CD4-positive, alpha-beta T cell treated with Interleukin-4 for 1 hour (primary cell): ENCODE measurements at regions not wholly inside any gene's neighbourhood (a gene's known extent, or its start where the extent isn't known, plus 50 kb on each side); places are given as distances from the start of the nearest gene placed in this dataset.
A peak's percentile ranks its signal among the peaks of the same experiment; 100 is the strongest.
"Not testable (repeated sequence)": the region's sequence is repeated elsewhere in the genome, so short reads cannot be mapped to it uniquely, and the experiment has no call there.

Experiments used
- DNase-seq, 2 donors: peaks; one replicate each; pipeline ENCODE4 v3.0.0-alpha.2; 2020 to 2022

DNA sequence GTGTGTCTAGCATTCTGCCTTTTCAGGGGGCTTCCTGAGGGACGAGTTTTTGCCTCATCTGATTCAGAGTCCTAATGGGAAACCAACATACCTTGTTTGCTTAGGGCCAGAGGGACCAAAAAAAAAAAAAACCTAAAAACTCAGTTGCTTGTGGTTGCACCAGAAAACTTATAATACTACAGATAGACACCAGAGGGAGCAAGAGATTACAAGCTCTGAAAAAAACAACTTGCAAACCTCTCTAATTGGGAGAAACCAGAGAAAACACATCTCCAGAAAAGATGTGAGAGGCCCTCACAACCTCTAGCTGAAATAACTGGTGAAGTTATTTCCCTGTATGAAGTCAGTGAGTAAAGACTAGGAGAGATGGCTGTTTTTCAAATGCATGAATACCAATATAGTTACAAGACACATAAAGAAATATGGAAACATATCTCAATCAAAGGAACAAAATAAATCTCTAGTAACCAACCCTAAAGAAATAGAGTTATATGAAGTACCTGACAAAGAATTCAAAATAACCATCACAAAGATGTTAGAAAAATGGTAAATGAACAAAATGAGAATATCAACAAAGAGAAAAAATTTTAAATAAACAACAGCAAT is 233.7 kb upstream of the NFIA start:
- DNase-seq, result peak in 1 of 2 donors; percentile 6

DNA sequence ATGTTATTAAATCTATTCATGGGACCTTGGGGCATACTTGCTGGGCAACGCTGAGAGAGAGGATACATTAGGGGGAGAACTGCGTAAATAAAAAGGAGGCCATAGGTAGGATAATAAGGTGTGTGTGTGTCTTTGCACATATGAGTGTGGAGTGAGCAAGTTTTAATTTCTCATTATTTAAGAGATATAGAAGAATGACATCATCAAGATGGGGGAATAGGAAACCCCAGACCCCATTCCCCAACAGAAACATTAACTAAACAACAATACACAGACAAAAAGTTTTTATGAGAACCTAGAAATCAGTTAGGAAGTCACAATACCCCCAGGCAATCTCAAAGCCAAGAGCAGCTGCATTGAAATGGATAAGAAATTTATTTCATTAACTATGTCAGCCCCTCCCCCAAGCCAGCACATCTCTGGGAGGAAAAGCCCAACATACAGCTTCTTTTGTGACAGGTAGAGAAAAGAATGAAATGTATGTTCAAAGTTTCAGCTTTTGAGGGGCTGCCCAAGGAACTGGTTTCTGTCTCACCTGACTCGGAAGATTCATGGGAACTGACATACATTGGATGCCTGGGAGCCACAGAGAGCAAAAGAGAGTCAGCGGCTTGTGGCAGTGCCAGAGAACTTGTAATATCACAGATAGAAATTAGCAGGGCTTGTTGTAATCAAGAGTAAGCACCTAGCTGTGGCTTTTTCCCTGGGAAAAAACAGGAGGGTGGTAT is 234.3 kb upstream of the NFIA start:
- no peak for DNase-seq

DNA sequence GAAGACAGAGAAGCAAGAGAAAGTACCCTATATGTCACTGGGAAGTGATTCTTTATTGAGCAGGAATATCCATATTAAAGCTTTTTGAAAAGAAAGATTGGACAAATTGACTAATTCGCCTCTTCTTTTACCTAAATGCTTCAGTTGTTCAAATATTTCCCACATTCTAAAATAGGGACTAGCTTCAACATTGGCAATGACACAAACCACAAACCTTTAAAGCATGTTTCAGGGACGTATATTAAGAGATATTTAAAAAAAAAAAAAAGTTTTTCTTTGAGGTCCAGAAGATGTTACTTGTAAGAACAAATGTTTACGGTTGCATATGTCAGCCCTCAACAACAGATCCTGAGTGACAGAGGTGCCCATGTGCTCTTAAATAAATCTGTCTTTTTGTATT is 235.0 kb upstream of the NFIA start:
- DNase-seq, result no peak

DNA sequence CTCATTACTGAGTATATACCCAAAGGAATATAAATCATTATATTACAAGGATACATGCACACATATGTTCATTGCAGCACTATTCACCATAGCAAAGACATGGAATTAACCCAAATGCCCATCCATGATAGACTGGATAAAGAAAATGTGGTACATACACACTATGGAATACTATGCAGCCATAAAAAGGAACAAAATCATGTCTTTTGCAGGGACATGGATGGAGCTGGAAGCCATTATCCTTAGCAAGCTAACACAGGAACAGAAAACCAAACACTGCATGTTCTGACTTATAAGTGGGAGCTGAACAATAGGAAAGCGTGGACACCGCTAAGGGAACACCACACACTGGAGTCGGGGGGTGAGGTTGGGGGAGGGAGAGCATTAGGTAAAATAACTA is 236.7 kb upstream of the NFIA start:
- DNase-seq, result not testable (repeated sequence)

DNA sequence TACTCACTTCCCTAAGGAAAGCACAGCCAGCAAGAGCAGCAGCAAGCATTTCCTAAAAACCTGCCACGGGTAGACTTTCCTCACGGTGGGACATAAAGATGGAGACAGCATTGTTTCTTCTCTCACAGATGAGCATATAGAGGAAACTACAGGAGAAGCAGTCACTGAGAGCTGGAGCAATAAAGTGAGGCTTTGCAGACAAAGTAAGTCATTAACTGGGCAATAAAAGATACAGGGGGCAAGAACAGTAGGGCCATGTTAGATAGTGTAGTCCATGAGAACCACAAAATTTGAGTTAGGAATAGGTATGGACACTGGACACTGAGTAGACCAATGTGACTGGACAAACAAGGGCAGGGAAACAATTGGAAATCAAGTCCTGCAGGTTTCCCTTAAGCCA is 240.1 kb upstream of the NFIA start:
- no peak for DNase-seq

DNA sequence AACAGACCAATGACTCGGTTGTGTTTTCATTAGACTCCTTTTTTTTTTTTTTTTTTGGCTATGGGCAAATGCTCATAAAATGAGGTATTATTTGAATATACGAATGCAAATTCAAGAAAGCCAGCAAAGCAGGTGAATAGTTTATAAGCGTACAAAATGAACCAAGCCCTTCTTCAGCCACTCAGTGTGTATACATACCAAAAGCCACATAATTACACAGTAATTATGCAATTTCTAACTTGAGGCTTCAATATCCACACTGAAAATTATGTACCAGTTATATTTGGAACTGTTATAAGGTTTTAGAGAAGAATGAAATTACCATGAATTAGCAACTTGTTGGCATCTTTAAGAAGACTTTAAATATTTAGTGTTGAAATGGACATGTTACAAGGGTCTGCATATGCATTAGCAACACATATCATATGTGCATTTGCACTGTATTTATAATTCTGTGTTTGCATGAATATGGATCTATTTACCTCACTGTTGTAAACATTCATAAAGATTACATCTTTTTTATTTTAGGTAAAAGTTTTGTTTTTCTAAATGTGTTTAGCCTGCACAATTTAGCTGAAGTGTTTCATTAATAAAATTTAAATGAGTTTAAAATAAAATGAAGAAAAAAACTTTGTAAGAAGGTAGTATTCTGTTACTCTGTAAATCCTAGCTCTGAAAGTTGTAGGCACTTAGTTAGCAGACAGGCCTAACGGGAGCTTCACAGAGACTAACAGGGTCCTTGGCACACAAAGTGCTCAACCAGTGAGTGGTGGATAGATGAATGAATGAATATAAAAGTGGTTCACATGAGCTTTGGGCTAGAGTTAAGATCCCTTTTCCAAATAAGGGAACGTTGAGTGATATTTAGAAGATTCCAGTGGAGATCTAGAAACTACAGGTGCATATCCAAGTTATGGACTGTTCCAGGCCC is 241.0 kb upstream of the NFIA start:
- no peak for DNase-seq

DNA sequence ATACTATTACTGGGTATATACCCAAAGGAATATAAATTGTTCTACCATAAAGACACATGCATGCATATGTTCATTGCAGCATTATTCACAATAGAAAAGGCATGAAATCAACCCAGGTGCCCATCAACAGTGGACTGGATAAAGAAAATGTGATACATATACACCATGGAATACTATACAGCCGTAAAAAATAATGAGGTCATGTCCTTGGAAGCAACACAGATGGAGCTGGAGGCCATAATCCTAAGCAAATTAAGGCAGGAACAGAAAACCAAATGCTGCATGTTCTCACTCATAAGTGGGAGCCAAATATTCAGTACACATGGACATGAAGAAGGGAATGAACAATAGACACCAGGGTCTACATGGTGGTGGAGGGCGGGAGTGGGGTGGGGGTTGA is 241.9 kb upstream of the NFIA start:
- DNase-seq, result not testable (repeated sequence)

DNA sequence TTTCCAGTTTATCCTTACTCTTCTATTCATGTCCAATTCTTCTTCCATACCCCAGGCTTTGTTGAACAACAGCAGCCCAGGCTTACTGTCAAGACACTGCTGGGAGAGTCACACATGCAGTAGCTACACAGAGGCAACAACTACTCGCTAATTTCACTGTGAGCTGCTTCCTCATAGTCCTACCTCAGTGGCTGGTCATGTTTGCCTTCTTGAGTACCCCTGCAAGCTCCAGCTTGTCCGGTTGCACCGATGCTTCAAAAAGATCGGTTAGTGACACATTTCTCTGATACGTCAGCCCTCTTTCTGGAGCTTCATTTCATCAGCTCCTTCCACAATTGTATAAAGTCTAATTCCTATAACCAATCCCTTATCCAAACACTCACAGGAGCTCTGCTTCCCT is 246.7 kb upstream of the NFIA start:
- DNase-seq, result no peak

DNA sequence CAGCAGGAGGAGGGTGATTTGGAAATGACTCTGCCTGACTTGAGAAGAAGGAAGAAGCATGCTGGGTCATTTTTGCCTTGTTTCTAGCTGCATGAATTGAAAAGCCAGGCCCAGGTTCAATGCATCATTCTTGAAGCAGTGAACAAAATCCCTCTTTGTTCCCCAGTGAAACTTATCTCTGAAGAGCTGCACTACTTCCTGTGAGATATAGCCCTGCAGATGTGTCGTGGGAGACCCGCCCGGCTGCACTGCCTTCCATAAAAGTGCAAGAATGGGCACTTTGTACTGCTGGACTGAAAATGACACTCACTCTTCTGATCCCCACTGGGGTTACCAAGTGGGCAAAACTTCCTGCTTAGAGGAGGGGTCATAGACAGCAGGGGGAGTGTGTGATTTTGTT is 249.2 kb upstream of the NFIA start:
- no peak for DNase-seq

DNA sequence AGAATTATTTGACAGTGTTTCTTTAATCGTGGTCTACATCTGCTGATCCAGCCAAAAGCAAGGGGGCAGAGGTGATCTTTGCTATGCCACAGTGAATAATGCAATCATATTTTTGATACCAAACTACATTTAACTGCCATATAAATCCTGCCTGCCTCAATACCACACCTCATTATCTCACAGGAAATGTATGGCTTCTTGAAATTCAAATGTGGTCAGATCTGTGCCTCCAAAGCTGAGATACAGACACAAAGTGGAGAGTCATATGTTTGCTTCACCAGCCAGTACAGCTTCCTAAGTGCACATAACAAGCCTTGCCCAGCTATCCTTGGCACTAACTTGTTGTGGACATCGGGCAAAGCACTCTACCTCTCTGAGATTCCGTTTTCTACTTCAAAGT is 250.0 kb upstream of the NFIA start:
- no peak for DNase-seq

DNA sequence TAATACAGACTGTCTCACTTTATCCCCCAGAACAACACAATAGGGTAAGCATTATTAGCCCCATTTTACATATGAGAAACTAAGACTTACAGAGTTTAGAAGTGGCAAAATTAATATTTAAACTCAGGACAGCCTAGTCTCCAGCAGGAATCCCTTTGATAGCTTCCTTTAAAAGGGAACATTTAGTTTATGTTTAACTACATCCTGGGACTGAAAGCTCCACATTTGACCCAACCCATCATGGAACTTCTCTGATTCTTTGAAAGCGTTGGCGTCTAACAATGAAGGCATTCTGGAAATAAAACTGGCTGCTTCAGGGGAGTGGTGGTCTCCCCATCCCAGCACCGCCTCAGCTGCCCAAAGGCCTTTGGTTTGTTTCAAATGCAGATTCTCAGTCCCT is 250.6 kb upstream of the NFIA start:
- DNase-seq, result no peak

DNA sequence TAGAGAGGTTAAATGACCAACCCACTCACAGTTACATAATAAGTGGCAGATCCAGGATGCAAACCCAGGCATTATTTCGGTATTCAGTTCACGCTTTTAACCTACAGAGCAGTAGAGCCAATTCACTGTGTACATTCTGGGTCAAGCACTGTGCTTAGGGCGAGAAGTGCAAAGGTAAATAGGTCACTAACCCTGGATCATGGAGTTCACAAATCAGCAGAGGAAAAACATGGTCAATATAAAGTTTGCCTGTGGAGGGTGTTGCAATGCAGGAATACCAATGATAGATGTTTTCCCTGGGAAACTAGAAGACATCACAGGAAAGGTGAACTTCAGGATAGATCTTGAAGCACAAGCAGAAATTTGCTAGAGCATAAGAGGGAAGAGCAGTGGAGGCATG is 253.4 kb upstream of the NFIA start:
- DNase-seq, result no peak

DNA sequence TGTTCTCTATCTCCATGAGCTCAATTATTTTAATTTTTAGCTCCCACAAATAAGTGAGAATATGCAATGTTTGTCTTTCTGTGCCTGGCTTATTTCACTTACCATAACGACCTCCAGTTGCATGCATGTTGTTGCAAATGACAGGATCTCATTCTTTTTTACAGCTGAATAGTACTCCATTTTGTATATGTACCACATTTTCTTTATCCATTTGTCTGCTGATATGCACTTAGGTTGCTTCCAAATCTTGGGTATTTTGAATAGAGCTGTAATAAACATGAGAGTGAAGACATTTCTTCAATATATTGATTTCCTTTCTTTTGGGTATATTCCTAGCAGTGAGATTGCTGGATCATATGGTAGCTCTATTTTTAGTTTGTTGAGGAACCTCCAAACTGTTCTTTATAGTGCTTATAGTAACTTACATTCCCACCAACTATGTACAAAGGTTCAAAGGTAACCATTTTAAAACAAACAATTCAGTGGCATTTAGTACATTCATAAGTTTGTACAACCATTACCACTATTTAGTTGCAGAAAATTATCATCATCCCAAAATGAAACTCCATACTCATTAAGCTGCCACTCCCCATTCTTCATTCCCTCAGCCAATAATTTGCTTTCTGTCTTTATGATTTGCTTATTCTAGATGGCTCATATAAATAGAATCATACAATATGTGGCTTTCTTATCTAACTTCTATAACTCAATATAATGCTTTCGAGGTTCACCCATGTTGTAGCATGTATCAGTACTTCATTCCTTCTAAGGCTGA is 255.9 kb upstream of the NFIA start:
- no peak for DNase-seq

DNA sequence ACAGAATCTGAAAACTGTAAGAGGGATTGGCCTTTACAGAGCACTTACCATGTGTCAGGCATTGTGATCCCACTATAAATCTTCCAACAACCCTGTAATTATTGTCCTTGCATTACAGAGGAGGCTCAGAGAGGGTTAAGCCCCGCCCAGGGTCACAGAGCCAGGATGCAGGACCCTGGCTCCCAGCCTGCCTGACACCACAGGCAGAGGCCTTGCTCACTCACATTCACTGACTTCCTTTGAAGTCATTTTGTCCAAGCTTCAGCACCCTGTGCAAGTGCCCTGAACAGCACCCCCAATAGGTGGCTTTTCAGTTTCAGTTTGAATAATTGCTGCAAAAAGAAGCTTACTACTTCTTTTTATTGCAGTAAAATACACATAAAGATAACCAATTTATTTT is 256.8 kb upstream of the NFIA start:
- DNase-seq, result no peak

DNA sequence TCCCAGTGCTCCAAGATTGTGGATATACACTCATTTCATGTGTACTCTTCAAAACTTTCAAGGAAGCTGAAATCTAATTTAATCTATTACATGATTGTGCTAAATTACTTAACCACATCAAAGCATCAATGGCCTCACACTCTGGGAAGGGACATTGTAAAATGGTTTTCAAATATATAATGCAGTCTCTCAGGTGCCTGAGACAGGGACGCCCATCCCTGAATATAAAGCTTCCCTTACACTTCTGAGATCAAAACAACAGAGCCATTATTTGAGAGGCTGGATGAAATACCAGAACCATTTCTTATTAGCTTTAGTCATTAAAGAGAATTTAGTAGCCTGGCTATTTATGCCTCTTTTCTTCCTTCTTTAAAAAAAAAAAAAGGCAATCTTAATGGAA is 259.2 kb upstream of the NFIA start:
- no peak for DNase-seq

DNA sequence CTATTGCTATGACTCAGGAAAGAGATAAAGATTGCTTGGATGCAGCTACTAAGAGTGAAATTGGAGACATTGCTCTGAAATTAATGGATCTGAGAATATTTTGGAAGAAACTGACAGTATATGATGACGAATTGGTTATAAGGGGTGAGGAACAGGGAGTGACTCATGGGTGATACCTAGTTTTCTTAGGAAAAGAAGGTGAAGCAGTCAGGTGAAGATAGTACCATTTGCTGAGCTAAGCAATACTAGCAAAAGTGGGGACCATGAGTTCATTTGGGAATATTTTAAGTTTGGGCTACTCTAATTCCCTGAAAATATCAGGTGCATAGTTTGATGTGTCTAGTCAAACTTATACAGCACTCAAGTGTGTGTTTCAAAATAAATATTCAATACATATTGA is 260.1 kb upstream of the NFIA start:
- no peak for DNase-seq

DNA sequence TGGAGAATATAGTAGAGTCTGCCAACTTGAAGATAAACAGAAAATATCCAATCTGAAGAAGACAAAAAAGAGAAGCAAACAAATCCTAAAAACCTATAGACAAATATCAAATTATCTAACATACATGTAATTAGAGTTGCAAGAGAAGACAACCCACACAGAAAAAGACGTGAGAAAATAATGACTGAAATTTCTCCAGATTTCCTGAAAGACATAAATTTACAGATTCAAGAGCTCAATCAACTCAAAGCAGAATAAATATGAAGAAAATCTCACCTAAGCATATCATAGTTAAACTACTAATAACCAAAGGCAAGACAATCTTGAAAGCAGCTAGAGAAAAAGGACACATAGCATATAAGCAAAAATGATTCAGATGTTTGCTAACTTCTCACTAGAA is 261.2 kb upstream of the NFIA start:
- no peak for DNase-seq

DNA sequence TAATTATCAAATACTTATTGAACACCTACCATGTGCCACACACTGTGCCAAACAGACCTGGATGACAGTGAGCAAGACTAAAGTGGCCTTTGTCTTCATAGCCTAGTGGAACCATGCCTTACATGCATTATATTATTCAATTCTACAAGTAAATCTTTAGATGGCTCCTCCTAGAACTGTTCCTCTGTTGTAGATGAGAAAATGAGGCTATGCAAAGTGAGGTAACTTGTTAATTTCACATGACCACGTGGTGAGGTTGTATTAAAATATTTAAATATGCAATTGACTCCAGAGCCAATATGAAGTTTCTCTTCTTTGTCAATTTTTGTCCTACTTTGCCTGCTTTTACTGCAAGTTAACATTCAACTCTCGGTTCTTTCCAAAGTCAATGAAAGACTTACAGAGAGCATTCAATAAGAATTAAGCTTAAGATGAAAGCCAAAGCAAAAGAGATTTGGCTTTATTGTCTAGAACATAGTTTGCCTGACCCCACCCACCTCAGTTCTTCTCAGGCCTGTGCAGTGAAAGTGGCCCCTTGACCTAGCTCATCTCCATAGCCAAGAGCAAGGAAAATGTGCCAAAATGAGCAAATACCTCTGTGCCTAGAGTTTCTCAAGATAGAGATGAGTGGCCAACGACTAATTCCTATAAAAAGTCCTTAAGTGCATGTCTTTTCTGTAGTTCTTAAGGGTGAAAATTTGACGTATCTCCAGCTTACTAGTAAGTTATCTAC is 263.2 kb upstream of the NFIA start:
- no peak for DNase-seq

DNA sequence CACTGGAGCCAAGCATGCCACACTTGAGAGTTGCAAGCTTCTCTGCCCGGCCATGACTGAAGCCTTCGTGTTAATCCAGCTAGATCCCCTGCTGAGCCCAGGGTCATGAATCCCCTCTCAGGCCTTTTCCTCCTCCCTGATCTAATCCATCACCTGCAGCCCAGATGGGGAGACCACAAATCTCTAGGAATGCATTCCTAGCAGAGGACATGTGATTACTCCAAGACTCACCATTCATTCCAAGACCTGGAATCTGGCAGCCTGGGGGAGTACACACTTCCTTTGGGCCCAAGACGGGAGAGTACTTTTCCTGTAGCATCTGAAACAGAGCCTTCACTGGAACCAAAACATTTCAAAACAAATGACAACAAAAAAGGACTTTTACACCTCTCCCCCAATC is 269.3 kb upstream of the NFIA start:
- DNase-seq, result no peak

DNA sequence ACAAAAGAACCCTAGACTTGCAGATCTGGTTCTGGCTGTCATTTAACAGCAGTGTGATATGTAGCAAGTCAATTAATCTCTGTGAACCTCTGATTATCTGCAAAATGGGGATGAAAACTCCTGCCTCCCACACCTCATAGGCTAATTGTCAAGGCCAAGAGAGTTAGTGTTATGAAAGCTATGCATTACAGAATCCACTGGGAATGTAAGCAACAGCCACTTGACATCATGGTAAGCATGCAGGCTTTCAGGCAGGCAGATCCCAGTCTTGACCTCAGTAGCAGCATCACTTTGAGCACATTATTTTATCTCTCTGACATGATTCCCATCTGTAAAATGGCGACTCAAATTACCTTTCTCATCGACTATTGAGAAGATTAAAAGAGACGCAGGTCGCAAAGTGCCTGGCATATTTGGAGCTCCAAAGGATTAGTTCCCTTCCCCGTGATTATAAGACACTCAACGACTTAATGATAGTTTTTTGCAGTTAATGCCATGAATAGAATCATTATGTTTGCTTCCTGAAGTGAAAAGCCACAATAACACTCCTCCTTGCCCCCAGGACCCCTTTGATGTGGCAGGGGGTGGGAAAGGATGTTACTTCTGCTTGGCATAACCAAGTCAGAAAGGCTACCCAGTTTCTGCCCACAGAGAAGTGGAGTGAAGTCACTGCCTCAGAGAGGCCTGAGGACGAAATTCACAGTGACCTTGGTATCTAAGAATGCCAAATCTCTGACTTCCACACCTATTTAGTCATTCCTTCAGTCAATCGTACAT is 273.0 kb upstream of the NFIA start:
- DNase-seq, result no peak

DNA sequence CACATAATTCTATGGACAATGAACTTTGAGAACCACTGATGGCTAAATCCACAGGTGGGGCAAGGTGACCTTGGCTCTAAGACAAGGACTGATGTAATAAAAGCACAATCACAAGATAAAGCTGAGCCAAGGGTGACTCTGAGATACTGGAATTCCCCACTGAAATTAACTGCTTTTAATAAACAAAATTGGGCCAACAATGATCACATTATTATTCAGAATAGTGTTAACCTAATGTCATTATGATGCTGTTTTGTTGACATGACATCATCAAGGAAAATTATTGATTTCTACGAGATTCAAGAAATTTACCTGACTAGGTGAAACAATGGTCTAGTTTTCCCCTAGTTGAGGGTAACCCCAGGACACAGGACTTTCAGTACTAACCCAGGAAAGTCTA is 273.7 kb upstream of the NFIA start:
- DNase-seq, result no peak

DNA sequence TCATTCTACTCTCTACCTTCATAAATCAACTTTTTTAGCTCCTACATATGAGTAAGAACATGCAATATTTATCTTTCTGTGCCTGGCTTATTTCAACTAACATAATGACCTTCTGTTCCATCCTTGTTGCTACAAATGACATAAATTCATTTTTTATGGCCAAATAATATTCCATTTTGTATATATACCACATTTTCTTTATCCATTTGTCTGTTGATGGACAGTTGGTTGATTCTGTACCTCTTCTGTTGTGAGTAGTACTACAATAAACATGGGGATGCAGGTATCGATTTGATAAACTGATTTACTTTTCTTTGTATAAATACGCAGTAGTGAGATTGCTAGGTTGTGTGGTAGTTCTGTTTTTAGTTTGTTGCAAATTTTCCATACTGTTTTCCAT is 279.5 kb upstream of the NFIA start:
- no peak for DNase-seq
